ENCODE measurements at regions not wholly inside any gene's neighbourhood (a gene's known extent, or its start where the extent isn't known, plus 50 kb on each side); places are given as distances from the start of the nearest gene placed in this dataset.

DNA sequence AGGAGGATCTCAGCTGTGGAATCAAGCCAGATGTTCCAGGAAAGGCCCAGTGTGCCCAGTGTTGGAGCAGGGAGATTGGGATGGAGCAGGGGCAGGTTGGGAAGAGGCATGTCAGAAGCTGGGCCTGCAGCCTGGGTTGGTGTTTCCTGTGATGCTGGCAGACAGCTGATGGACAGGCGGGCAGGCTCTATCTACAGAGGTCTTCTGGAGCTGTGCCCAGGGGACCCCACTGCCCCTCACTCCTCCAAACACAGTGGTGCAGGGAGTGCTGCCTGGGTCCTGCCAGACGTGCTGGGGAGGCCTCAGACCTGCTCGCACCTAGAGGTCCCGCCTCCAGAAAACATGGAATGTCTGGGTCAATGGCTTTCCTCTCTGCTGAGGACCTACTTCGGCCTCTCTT is 182.9 kb upstream of the TCERG1L start:
- TF ChIP-seq POLR2AphosphoS5 (IDR thresholded peaks at IDR 0.05) (no peak), POLR2A (IDR thresholded peaks at IDR 0.05; ENCODE audit: low read depth) (no peak)
- TF ChIP-seq, protein P1, sequence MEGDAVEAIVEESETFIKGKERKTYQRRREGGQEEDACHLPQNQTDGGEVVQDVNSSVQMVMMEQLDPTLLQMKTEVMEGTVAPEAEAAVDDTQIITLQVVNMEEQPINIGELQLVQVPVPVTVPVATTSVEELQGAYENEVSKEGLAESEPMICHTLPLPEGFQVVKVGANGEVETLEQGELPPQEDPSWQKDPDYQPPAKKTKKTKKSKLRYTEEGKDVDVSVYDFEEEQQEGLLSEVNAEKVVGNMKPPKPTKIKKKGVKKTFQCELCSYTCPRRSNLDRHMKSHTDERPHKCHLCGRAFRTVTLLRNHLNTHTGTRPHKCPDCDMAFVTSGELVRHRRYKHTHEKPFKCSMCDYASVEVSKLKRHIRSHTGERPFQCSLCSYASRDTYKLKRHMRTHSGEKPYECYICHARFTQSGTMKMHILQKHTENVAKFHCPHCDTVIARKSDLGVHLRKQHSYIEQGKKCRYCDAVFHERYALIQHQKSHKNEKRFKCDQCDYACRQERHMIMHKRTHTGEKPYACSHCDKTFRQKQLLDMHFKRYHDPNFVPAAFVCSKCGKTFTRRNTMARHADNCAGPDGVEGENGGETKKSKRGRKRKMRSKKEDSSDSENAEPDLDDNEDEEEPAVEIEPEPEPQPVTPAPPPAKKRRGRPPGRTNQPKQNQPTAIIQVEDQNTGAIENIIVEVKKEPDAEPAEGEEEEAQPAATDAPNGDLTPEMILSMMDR (IDR thresholded peaks at IDR 0.05): no peak
